GM12872 (cell line): ENCODE measurements at regions not wholly inside any gene's neighbourhood (a gene's known extent, or its start where the extent isn't known, plus 50 kb on each side); places are given as distances from the start of the nearest gene placed in this dataset.

Experiments used
- TF ChIP-seq, protein P1 (sequence below): IDR thresholded peaks from 3 replicates; pipeline ENCODE4 v1.5.1; 2011; ENCODE audit warnings: low read depth, mild to moderate bottlenecking, low read length, moderate library complexity; ENCODE audit not compliant: insufficient read depth

DNA sequence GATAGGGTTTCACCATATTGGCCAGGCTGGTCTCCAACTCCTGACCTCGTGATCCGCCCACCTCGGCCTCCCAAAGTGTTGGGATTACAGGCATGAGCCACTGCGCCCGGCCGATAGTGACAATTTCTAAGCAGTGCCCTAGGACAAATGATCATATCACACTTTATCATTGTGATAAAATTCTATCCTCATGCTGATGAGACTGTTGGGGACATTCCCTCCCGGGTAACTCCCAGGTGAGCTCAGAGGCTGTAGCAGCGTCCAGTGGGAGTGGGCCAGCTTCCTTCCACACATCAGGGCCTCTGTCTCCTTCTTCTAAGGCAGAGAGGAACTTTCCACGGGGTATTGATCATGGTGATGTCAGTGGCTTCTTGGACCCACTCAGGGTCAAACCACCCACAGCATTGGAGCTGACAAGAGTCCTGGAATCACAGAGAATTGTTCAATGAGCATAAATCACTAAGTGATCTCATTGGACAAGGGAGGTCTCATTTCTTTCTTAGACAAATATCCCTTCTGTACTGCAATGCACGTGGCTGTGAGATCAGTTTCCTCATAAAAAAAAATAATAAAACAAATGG, 256.1 kb downstream of the KLF6 start:
- TF ChIP-seq, protein P1, sequence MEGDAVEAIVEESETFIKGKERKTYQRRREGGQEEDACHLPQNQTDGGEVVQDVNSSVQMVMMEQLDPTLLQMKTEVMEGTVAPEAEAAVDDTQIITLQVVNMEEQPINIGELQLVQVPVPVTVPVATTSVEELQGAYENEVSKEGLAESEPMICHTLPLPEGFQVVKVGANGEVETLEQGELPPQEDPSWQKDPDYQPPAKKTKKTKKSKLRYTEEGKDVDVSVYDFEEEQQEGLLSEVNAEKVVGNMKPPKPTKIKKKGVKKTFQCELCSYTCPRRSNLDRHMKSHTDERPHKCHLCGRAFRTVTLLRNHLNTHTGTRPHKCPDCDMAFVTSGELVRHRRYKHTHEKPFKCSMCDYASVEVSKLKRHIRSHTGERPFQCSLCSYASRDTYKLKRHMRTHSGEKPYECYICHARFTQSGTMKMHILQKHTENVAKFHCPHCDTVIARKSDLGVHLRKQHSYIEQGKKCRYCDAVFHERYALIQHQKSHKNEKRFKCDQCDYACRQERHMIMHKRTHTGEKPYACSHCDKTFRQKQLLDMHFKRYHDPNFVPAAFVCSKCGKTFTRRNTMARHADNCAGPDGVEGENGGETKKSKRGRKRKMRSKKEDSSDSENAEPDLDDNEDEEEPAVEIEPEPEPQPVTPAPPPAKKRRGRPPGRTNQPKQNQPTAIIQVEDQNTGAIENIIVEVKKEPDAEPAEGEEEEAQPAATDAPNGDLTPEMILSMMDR = no peak

GRCh38 chr10:3528271-3528670, 256.7 kb downstream of the KLF6 start:
- TF ChIP-seq, protein P1 = no peak

- TF ChIP-seq, protein P1 = no peak
Observed at GRCh38 chr10:3527869-3528268, 257.1 kb downstream of the KLF6 start.

DNA sequence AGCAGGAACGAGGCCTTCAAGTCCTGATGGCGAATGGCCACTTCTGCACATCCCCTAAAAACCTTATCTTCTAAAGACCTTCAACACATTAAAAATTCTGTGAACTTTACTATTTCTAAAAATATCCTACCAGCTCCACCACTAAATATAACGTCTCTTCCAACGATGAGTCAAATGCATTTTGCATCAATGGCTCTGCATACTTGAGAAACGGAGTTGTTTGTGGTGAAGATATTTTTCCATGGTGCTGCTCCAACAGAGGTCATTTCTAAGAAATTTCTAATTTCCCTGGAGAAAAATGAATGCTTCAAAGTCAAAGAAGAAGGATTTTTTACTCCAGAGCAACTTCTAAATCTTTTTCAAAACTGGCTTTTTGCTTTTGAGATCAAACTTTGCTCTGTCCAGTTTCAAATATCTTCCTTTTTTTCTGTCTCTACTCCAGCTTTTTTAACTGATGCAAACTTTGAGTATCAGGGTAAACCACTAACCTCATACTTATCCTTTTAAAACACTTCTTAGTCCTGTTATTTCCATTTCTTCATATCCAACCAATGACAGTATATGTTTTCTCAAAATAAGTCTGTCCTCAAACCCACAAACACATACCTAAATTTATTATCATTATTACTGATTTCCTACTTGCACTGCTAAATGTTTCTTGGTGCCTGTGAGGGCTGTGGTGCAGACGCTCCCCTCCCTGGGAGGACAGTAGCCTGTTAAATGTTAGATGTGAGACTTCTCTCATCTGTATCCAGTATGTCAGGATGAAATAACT, 258.1 kb downstream of the KLF6 start:
- TF ChIP-seq, protein P1 = no peak

- TF ChIP-seq, protein P1 = no peak
Observed at GRCh38 chr10:3525832-3526449, 259.1 kb downstream of the KLF6 start.

- TF ChIP-seq, protein P1 = no peak
Observed at GRCh38 chr10:3524086-3524960, 260.7 kb downstream of the KLF6 start.

GRCh38 chr10:3523309-3524050, 261.5 kb downstream of the KLF6 start:
- TF ChIP-seq, protein P1 = no peak
